SK-N-SH treated with all-trans-retinoic acid at 6 μM for 48 hours (cell line): ENCODE measurements at regions not wholly inside any gene's neighbourhood (a gene's known extent, or its start where the extent isn't known, plus 50 kb on each side); places are given as distances from the start of the nearest gene placed in this dataset.

Experiments
- ATAC-seq: fragments of 200-7000 bp; cut with Tn5 transposase; 3 replicates; pipeline ENCODE4 v1.9.1; 2020; ENCODE audit warnings: mild to moderate bottlenecking, moderate library complexity
- GLIS3 ChIP-seq: fragments of 250-450 bp; sonication (Bioruptor Pico); IDR thresholded peaks from 2 replicates; pipeline ENCODE4 v1.5.0; 2020; ENCODE audit warnings: mild to moderate bottlenecking, moderate library complexity
- ISL1 ChIP-seq: fragments of 250-450 bp; sonication (Bioruptor Pico); IDR thresholded peaks from 2 replicates; pipeline ENCODE4 v2.1.2; 2022; ENCODE audit warnings: mild to moderate bottlenecking, moderate library complexity
- OSR1 ChIP-seq: fragments of 250-450 bp; sonication (Bioruptor Pico); IDR thresholded peaks from 2 replicates; pipeline ENCODE4 v1.8.0; 2022; ENCODE audit warnings: moderate library complexity, mild to moderate bottlenecking, inconsistent platforms
- PPARA ChIP-seq: fragments of 250-450 bp; sonication (Bioruptor Pico); IDR thresholded peaks from 2 replicates; pipeline ENCODE4 v1.5.0; 2020; ENCODE audit warnings: mild to moderate bottlenecking, borderline replicate concordance
- RARB ChIP-seq: fragments of 250-450 bp; sonication (Bioruptor Pico); IDR thresholded peaks from 2 replicates; pipeline ENCODE4 v1.8.0; 2021; ENCODE audit warnings: mild to moderate bottlenecking, moderate library complexity
- SNAI2 ChIP-seq: fragments of 250-450 bp; sonication (Bioruptor Pico); IDR thresholded peaks from 2 replicates; pipeline ENCODE4 v1.5.0; 2020; ENCODE audit warnings: mild to moderate bottlenecking, moderate library complexity
- TCF4 ChIP-seq: fragments of 250-450 bp; sonication (Bioruptor Pico); IDR thresholded peaks from 2 replicates; pipeline ENCODE4 v1.8.0; 2021; ENCODE audit warnings: mild to moderate bottlenecking, moderate library complexity, borderline replicate concordance
- TOX ChIP-seq: fragments of 250-450 bp; sonication (Bioruptor Pico); IDR thresholded peaks from 2 replicates; pipeline ENCODE4 v1.8.0; 2021; ENCODE audit warnings: mild to moderate bottlenecking, moderate library complexity, borderline replicate concordance
- ZFP3 ChIP-seq: fragments of 250-450 bp; sonication (Bioruptor Pico); IDR thresholded peaks from 2 replicates; pipeline ENCODE4 v1.5.0; 2020; ENCODE audit warnings: mild to moderate bottlenecking, moderate library complexity
- ZFP30 ChIP-seq: fragments of 450-650 bp; formaldehyde crosslinking; IDR thresholded peaks from 2 replicates; pipeline ENCODE4 v1.5.0; 2022; ENCODE audit warnings: mild to moderate bottlenecking, moderate library complexity
- ZNF70 ChIP-seq: fragments of 450-650 bp; formaldehyde crosslinking; IDR thresholded peaks from 2 replicates; pipeline ENCODE4 v1.5.0; 2020; ENCODE audit warnings: mild to moderate bottlenecking, moderate library complexity
- ZNF8 ChIP-seq: fragments of 450-650 bp; formaldehyde crosslinking; IDR thresholded peaks from 2 replicates; pipeline ENCODE4 v1.5.0; 2020; ENCODE audit warnings: mild to moderate bottlenecking, moderate library complexity
- TF ChIP-seq, protein P1 (sequence below): fragments of 250-450 bp; sonication (Bioruptor Pico); IDR thresholded peaks from 2 replicates; pipeline ENCODE4 v1.5.0; 2020; ENCODE audit warnings: mild to moderate bottlenecking, moderate library complexity

DNA sequence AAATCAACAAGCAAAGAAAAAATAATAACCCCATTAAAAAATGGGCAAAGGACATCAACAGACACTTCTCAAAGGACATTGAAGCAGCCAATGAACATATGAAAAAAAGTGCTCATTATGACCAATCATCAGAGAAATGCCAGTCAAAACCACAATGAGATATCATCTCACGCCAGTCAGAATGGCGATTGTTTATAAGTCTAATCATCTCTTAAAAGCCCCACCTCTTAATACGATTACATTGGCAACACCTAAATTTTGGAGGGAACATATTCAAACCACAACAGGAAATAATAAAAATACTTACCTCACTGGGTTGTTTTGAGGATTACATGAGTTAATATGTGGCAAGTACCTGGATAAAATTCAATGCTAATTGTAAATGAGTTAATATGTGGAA is 57.1 kb upstream of the PLPPR4 start:
- TF ChIP-seq ZNF8 (CRISPR knock-in tag) = no peak
- TF ChIP-seq PPARA (CRISPR knock-in tag) = no peak
- TF ChIP-seq OSR1 (CRISPR knock-in tag) = no peak
- no peak for TF ChIP-seq GLIS3 (CRISPR knock-in tag)
- TF ChIP-seq RARB (CRISPR knock-in tag) = no peak
- no peak for TF ChIP-seq ZNF70 (CRISPR knock-in tag)
- no peak for TF ChIP-seq ZFP30 (CRISPR knock-in tag)
- TF ChIP-seq, protein P1, sequence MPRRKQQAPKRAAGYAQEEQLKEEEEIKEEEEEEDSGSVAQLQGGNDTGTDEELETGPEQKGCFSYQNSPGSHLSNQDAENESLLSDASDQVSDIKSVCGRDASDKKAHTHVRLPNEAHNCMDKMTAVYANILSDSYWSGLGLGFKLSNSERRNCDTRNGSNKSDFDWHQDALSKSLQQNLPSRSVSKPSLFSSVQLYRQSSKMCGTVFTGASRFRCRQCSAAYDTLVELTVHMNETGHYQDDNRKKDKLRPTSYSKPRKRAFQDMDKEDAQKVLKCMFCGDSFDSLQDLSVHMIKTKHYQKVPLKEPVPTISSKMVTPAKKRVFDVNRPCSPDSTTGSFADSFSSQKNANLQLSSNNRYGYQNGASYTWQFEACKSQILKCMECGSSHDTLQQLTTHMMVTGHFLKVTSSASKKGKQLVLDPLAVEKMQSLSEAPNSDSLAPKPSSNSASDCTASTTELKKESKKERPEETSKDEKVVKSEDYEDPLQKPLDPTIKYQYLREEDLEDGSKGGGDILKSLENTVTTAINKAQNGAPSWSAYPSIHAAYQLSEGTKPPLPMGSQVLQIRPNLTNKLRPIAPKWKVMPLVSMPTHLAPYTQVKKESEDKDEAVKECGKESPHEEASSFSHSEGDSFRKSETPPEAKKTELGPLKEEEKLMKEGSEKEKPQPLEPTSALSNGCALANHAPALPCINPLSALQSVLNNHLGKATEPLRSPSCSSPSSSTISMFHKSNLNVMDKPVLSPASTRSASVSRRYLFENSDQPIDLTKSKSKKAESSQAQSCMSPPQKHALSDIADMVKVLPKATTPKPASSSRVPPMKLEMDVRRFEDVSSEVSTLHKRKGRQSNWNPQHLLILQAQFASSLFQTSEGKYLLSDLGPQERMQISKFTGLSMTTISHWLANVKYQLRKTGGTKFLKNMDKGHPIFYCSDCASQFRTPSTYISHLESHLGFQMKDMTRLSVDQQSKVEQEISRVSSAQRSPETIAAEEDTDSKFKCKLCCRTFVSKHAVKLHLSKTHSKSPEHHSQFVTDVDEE (CRISPR knock-in tag) = no peak
- no peak for TF ChIP-seq ZFP3
- TF ChIP-seq SNAI2 (CRISPR knock-in tag) = no peak
- no peak for TF ChIP-seq TOX (CRISPR knock-in tag)
- no peak for TF ChIP-seq TCF4 (CRISPR knock-in tag)
- no peak for TF ChIP-seq ISL1

More for the DNA sequence above, 57.1 kb upstream of the PLPPR4 start:
- no peak for ATAC-seq
